GM19328 (cell line): ENCODE measurements at regions not wholly inside any gene's neighbourhood (a gene's known extent, or its start where the extent isn't known, plus 50 kb on each side); places are given as distances from the start of the nearest gene placed in this dataset.
"Not testable (repeated sequence)": the region's sequence is repeated elsewhere in the genome, so short reads cannot be mapped to it uniquely, and the experiment has no call there.

Experiments used
- ATAC-seq: cut with Tn5 transposase; IDR thresholded peaks from one replicate; pipeline ENCODE4 v1.9.1; 2021; ENCODE audit warnings: mild to moderate bottlenecking, moderate library complexity; ENCODE audit not compliant: unreplicated experiment

DNA sequence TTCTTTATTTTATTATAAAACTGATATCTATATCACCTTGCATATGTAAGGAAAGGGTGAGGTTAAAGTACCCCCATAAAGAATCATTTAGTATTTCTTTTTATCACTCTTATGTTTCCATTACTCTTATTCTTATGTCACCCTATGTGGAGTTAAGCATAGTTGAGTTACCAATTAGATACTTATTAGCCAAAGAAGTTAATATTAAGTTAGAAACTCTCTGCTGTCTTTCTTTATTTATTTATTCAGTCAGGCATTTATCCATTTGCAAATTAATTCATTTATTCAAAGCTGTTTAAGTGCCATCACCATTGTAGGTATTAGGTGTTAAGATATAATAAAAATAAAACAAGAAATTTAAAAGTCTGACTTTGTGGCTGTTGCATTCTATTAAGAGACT, 1279.1 kb upstream of the CITED2 start:
- no peak for ATAC-seq

DNA sequence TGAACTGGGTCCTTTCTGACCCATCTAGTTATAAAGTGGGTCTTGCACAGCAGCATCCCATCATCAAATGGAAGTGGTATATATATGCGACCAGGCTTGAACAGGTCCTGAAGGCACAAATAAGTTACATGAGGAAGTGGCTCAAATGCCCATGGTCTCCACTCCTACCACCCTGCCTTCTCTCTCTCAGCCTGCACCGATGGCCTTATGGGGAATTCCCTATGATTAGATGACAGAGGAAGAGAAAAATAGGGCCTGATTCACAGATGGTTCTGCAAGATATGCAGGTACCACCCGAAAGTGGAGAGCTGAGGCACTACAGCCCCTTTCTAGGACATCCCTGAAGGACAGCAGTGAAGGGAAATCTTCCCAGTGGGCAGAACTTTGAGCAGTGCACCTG, 1275.1 kb upstream of the CITED2 start:
- ATAC-seq = not testable (repeated sequence)

GRCh38 chr6:140647322-140647721, 1272.9 kb upstream of the CITED2 start:
- not testable (repeated sequence) for ATAC-seq

DNA sequence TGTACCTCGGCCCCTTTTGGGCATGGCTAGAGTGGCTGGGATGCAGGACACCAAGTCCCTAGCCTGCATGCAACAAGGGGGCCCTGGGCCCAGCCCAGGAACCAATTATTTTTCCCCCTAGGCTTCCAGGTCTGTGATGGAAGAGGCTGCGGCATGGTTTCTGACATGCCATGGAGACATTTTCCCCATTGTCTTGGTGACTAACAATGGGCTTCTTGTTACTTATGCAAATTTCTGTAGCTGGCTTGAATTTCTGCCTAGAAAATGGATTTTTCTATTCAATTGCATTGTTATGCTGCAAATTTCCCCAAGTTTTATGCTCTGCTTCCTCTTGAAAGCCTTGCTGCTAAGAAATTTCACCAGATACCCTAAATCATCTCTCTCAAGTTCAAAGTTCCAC, 1269.6 kb upstream of the CITED2 start:
- no peak for ATAC-seq

GRCh38 chr6:140641412-140641811, 1267.0 kb upstream of the CITED2 start:
- ATAC-seq = peak; percentile 56

GRCh38 chr6:140636908-140637402, 1262.5 kb upstream of the CITED2 start:
- ATAC-seq = peak; percentile 29

- ATAC-seq = peak; percentile 61
Measured at GRCh38 chr6:140636271-140636907, 1261.9 kb upstream of the CITED2 start.

GRCh38 chr6:140627002-140627401, 1252.6 kb upstream of the CITED2 start:
- ATAC-seq = no peak

- ATAC-seq = no peak
Measured at GRCh38 chr6:140623498-140623897, 1249.0 kb upstream of the CITED2 start.

GRCh38 chr6:140620496-140620895, 1246.0 kb upstream of the CITED2 start:
- ATAC-seq = no peak

DNA sequence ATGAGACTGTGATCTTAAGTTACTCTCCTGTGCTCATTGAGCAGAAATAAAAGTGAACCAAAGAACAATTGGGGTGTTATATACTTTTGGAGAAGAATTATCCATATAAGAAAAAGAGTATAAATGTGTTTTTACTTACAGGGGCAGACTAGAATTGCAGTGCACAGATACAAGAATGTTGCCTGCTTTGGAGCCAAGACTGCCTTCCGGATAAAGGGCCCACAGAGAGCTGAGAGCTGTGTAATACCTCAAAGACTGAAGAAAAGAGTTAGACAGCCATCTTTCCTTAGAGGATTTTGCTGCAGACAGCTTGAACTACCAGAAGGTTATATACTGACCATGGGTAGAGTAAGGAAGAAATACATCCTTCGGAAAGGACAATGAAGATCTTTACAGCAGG, 1235.5 kb upstream of the CITED2 start:
- no peak for ATAC-seq

GRCh38 chr6:140609321-140609720, 1234.9 kb upstream of the CITED2 start:
- ATAC-seq = no peak

- ATAC-seq = no peak
Measured at GRCh38 chr6:140604786-140605185, 1230.3 kb upstream of the CITED2 start.

DNA sequence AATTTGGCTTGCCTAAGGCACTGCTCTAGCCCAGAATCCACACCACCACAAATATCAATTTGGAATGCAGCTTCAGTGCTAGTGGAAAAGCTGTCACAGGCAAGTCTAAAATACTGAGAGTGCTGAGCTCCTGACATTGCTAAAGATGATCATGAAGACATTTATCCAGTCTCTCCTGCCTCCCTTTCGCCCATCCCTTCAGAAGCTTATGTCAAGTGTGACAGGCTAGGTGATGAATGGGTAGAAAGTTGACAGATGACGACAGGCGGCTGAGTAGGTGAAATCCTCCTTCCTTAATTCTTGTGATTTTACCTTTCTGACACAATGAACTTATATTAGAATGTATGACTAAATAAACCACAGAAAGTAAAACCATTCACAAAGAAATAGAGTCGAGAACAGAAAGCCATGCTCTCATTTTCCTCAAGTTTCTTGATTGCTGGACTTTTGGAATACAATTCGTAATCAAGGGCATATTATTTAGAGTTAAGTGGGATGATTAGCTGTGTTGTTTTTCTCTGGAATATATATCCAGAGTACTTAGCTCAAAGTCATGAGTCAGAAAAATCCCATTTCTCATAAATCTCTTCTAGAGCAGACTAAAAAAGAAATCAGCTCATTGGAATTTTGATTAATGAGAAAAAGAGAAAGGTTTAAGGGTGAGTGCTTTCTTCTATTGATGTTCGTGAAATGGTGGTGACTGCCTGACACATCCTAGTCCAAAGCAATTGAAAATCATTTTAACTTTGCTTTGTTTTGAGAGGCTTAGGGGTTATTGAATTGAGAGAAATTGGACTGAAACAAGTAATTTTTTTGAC, 1228.2 kb upstream of the CITED2 start:
- no peak for ATAC-seq

DNA sequence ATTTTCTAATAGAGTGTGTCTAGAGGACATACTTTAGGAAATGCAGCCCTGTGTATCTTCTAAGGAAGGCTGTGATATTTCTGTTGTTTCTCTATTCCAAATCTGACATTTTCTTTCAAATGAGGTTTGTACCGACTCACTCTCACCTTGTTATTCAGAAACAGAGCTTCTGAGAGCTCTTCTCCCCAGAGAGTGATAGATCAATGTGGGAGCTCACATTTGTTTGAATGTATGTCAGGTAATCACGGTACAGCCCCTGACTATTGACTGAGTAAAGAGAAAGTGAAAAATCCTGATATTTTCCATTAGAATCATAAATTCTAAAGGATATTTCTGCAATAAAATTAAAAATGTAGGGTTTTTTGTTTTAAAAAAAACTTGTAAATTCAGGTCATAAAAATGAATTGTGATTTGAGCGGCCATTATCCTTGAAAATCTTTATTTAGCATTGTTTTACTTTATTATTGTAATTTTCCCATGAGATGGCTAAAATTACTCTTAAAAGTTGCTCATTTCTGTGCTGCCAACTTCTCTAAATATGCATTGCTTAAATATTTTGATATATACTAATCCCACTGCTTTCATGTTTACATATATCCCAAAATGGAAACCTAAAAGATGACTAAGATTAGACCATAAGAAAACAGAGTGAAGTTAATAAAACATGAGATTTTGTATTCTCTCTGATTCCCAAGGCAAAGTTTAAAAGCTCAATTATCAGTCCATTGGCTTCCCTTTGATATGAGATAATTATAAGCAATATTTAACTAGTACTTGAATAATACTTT, 1226.8 kb upstream of the CITED2 start:
- no peak for ATAC-seq

DNA sequence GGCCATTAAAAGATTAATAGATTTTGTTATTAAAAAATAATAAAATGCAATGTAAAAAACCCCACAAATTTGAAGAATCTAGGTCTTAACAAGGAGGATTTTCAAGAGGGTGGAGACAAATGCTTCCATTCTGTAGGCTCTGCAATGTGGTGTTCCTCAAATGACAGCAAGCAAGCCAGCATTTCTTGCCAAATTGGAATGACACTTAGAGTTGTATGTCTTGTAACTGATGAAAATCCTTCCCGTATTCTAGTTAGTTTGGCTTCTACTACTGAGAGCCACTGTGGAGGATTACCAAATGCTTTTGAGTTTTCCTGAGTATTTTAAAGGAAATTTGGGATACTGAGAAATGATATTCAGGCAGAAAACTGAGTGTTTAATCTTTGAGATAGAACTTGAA, 1225.5 kb upstream of the CITED2 start:
- no peak for ATAC-seq

GRCh38 chr6:140597181-140597580, 1222.7 kb upstream of the CITED2 start:
- ATAC-seq = no peak

GRCh38 chr6:140594806-140595128, 1220.3 kb upstream of the CITED2 start:
- no peak for ATAC-seq

DNA sequence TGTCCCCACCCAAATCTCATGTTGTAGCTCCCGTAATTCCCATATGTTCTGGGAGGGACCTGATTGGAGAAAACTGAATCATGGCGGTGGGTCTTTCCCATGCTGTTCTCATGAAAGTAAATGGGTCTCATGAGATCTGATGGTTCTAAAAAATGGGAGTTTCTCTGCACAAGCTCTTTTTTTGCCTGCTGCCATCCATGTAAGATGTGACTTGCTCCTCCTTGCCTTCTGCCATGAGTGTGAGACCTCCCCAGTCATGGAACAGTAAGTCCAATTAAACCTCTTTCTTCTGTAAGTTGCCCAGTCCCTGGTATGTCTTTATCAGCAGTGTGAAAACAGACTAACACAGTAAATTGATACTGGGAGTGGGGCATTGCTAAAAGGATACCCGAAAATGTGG, 1218.4 kb upstream of the CITED2 start:
- no peak for ATAC-seq

- ATAC-seq = no peak
Measured at GRCh38 chr6:140590641-140591040, 1216.2 kb upstream of the CITED2 start.

GRCh38 chr6:140586426-140587061, 1212.1 kb upstream of the CITED2 start:
- ATAC-seq = peak; percentile 98
